GM19452 (cell line): ENCODE measurements at regions not wholly inside any gene's neighbourhood (a gene's known extent, or its start where the extent isn't known, plus 50 kb on each side); places are given as distances from the start of the nearest gene placed in this dataset.

Experiments
- ATAC-seq: cut with Tn5 transposase; IDR thresholded peaks from one replicate; pipeline ENCODE4 v1.9.1; 2021; ENCODE audit not compliant: unreplicated experiment

- ATAC-seq: no peak
Observed at GRCh38 chr2:16051841-16052564, 111.7 kb downstream of the MYCN start.

GRCh38 chr2:16050908-16051489 lies 110.6 kb downstream of the MYCN start:
- no peak for ATAC-seq

GRCh38 chr2:16050261-16050907 lies 110.0 kb downstream of the MYCN start:
- no peak for ATAC-seq

GRCh38 chr2:16049406-16049805 lies 109.1 kb downstream of the MYCN start:
- ATAC-seq: no peak

GRCh38 chr2:16048466-16048865 lies 108.1 kb downstream of the MYCN start:
- no peak for ATAC-seq

- no peak for ATAC-seq
Observed at GRCh38 chr2:16047701-16048100, 107.4 kb downstream of the MYCN start.

GRCh38 chr2:16046649-16047048 lies 106.3 kb downstream of the MYCN start:
- ATAC-seq: no peak

GRCh38 chr2:16045653-16046352 lies 105.5 kb downstream of the MYCN start:
- no peak for ATAC-seq

- no peak for ATAC-seq
Observed at GRCh38 chr2:16044946-16045456, 104.7 kb downstream of the MYCN start.

GRCh38 chr2:16043627-16044026 lies 103.3 kb downstream of the MYCN start:
- no peak for ATAC-seq

GRCh38 chr2:16043192-16043591 lies 102.8 kb downstream of the MYCN start:
- ATAC-seq: no peak

- no peak for ATAC-seq
Observed at GRCh38 chr2:16042201-16042700, 101.9 kb downstream of the MYCN start.

GRCh38 chr2:16040271-16041010 lies 100.1 kb downstream of the MYCN start:
- ATAC-seq: no peak

GRCh38 chr2:16039823-16040222 lies 99.5 kb downstream of the MYCN start:
- no peak for ATAC-seq

GRCh38 chr2:16039055-16039454 lies 98.7 kb downstream of the MYCN start:
- no peak for ATAC-seq

GRCh38 chr2:16038621-16039020 lies 98.3 kb downstream of the MYCN start:
- ATAC-seq: no peak

- no peak for ATAC-seq
Observed at GRCh38 chr2:16037808-16038457, 97.6 kb downstream of the MYCN start.

GRCh38 chr2:16036951-16037350 lies 96.6 kb downstream of the MYCN start:
- ATAC-seq: no peak

- no peak for ATAC-seq
Observed at GRCh38 chr2:16035747-16036745, 95.7 kb downstream of the MYCN start.
